ENCODE measurements at regions not wholly inside any gene's neighbourhood (a gene's known extent, or its start where the extent isn't known, plus 50 kb on each side); places are given as distances from the start of the nearest gene placed in this dataset.

DNA sequence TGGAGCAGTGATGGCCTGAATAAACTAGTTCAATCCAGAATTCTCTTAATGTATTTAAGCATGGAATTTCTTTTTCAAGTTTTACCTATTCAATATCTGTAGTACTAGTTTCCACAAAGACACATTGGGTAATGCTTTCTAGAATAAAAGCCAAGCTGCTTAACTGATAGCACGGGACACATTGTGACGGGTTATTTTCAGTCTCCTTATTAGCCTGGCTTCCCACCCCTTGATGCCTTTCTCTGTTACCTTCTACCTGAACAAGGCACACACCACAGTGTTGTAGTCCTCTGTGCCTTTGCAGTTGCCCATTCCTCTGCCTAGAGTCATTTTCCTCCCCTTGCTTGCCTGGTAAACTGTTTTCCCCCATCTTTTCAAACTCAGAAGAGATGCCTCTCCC, 139.1 kb downstream of the HDGFL1 start:
- TF ChIP-seq, protein P1, sequence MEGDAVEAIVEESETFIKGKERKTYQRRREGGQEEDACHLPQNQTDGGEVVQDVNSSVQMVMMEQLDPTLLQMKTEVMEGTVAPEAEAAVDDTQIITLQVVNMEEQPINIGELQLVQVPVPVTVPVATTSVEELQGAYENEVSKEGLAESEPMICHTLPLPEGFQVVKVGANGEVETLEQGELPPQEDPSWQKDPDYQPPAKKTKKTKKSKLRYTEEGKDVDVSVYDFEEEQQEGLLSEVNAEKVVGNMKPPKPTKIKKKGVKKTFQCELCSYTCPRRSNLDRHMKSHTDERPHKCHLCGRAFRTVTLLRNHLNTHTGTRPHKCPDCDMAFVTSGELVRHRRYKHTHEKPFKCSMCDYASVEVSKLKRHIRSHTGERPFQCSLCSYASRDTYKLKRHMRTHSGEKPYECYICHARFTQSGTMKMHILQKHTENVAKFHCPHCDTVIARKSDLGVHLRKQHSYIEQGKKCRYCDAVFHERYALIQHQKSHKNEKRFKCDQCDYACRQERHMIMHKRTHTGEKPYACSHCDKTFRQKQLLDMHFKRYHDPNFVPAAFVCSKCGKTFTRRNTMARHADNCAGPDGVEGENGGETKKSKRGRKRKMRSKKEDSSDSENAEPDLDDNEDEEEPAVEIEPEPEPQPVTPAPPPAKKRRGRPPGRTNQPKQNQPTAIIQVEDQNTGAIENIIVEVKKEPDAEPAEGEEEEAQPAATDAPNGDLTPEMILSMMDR (conservative IDR thresholded peaks at IDR 0.05; ENCODE audit: low read length) = no peak
- TF ChIP-seq EZH2phosphoT487 (IDR thresholded peaks at IDR 0.05; ENCODE audit: borderline replicate concordance) = no peak

Measured in Loucy (cell line).